Stimulated activated naive CD4-positive, alpha-beta T cell (primary cell): ENCODE measurements at regions not wholly inside any gene's neighbourhood (a gene's known extent, or its start where the extent isn't known, plus 50 kb on each side); places are given as distances from the start of the nearest gene placed in this dataset.

Experiments
- DNase-seq, 6 experiments: peaks; one replicate each; lab custom pipeline; 2025; lab: John Stamatoyannopoulos, UW

GRCh38 chr3:178397202-178397601, 139.0 kb upstream of the KCNMB2 start:
- DNase-seq = no peak

- no peak for DNase-seq
Measured at GRCh38 chr3:178397836-178398235, 138.4 kb upstream of the KCNMB2 start.

- DNase-seq = no peak
Measured at GRCh38 chr3:178404961-178405360, 131.3 kb upstream of the KCNMB2 start.

GRCh38 chr3:178405531-178405930, 130.7 kb upstream of the KCNMB2 start:
- DNase-seq = no peak

- no peak for DNase-seq
Measured at GRCh38 chr3:178406206-178406605, 130.0 kb upstream of the KCNMB2 start.

GRCh38 chr3:178415384-178415783, 120.9 kb upstream of the KCNMB2 start:
- DNase-seq = no peak

GRCh38 chr3:178417736-178418135, 118.5 kb upstream of the KCNMB2 start:
- DNase-seq = no peak

GRCh38 chr3:178419071-178419470, 117.2 kb upstream of the KCNMB2 start:
- no peak for DNase-seq

GRCh38 chr3:178420033-178420432, 116.2 kb upstream of the KCNMB2 start:
- DNase-seq = no peak

- no peak for DNase-seq
Measured at GRCh38 chr3:178421069-178421468, 115.2 kb upstream of the KCNMB2 start.

- no peak for DNase-seq
Measured at GRCh38 chr3:178422406-178422805, 113.8 kb upstream of the KCNMB2 start.

GRCh38 chr3:178428037-178428436, 108.2 kb upstream of the KCNMB2 start:
- DNase-seq = no peak

- no peak for DNase-seq
Measured at GRCh38 chr3:178434206-178434805, 101.9 kb upstream of the KCNMB2 start.

- DNase-seq = no peak
Measured at GRCh38 chr3:178435575-178435974, 100.7 kb upstream of the KCNMB2 start.

GRCh38 chr3:178436773-178437172, 99.5 kb upstream of the KCNMB2 start:
- DNase-seq = peak in 2 of 6 experiments; percentile 1 to 4

- no peak for DNase-seq
Measured at GRCh38 chr3:178437236-178437635, 99.0 kb upstream of the KCNMB2 start.

- DNase-seq = no peak
Measured at GRCh38 chr3:178439504-178439903, 96.7 kb upstream of the KCNMB2 start.

GRCh38 chr3:178440043-178440442, 96.2 kb upstream of the KCNMB2 start:
- no peak for DNase-seq

- DNase-seq = no peak
Measured at GRCh38 chr3:178443634-178444033, 92.6 kb upstream of the KCNMB2 start.

- no peak for DNase-seq
Measured at GRCh38 chr3:178445139-178445538, 91.1 kb upstream of the KCNMB2 start.

GRCh38 chr3:178446059-178446458, 90.2 kb upstream of the KCNMB2 start:
- DNase-seq = no peak

- no peak for DNase-seq
Measured at GRCh38 chr3:178450476-178450875, 85.8 kb upstream of the KCNMB2 start.

GRCh38 chr3:178451799-178452198, 84.4 kb upstream of the KCNMB2 start:
- no peak for DNase-seq

GRCh38 chr3:178454726-178455125, 81.5 kb upstream of the KCNMB2 start:
- no peak for DNase-seq

- no peak for DNase-seq
Measured at GRCh38 chr3:178455226-178455625, 81.0 kb upstream of the KCNMB2 start.
